Loucy (cell line): ENCODE measurements at regions not wholly inside any gene's neighbourhood (a gene's known extent, or its start where the extent isn't known, plus 50 kb on each side); places are given as distances from the start of the nearest gene placed in this dataset.

Experiments used
- H2AFZ ChIP-seq: fragments of 200-600 bp; sonication (generic); 2 replicates; pipeline ENCODE4 v1.6.0; 2016; ENCODE audit warnings: antibody characterized with exemption, mild to moderate bottlenecking, low read length, moderate library complexity
- H3F3A ChIP-seq: fragments of 200-600 bp; 2 replicates; pipeline ENCODE4 v1.6.0; 2016; ENCODE audit warnings: antibody characterized with exemption, low read depth, mild to moderate bottlenecking
- H3K27me3 ChIP-seq: fragments of 200-600 bp; sonication (generic); 2 replicates; pipeline ENCODE4 v1.6.1; 2014; ENCODE audit warnings: low read length, mild to moderate bottlenecking; ENCODE audit not compliant: insufficient read depth, poor library complexity, severe bottlenecking
- H3K36me3 ChIP-seq: fragments of 200-600 bp; sonication (generic); 2 replicates; pipeline ENCODE4 v1.6.1; 2016; ENCODE audit warnings: low read length; ENCODE audit not compliant: insufficient read depth
- H3K4me1 ChIP-seq: fragments of 200-600 bp; sonication (generic); 2 replicates; pipeline ENCODE4 v1.5.1; 2014; ENCODE audit warnings: low read length, mild to moderate bottlenecking; ENCODE audit not compliant: insufficient read depth, poor library complexity, severe bottlenecking
- H3K4me2 ChIP-seq: fragments of 200-600 bp; sonication (generic); 2 replicates; pipeline ENCODE4 v1.6.0; 2014; ENCODE audit warnings: antibody characterized with exemption, low read length, low read depth, mild to moderate bottlenecking; ENCODE audit not compliant: poor library complexity, severe bottlenecking
- H3K4me3 ChIP-seq: fragments of 200-600 bp; sonication (generic); 2 replicates; pipeline ENCODE4 v1.5.1; 2014; ENCODE audit warnings: low read length, mild to moderate bottlenecking, mixed read lengths; ENCODE audit not compliant: poor library complexity, severe bottlenecking
- H3K79me2 ChIP-seq: fragments of 200-600 bp; sonication (generic); 2 replicates; pipeline ENCODE4 v1.6.1; 2014; ENCODE audit warnings: low read length; ENCODE audit not compliant: insufficient read depth
- H3K9ac ChIP-seq: fragments of 200-600 bp; sonication (generic); 2 replicates; pipeline ENCODE4 v1.6.0; 2014; ENCODE audit warnings: mild to moderate bottlenecking, low read depth, low read length, moderate library complexity; ENCODE audit not compliant: poor library complexity, severe bottlenecking
- H3K9me2 ChIP-seq: fragments of 200-600 bp; sonication (generic); replicated peaks from 2 replicates; pipeline ENCODE4 v1.6.1; 2016; ENCODE audit warnings: low read depth, low read length, mixed read lengths
- H3K9me3 ChIP-seq: fragments of 200-600 bp; sonication (generic); 2 replicates; pipeline ENCODE4 v1.6.1; 2014; ENCODE audit warnings: mild to moderate bottlenecking, antibody characterized with exemption, low read length, low read depth; ENCODE audit not compliant: insufficient read depth
- H4K20me1 ChIP-seq: fragments of 200-600 bp; sonication (generic); 2 replicates; pipeline ENCODE4 v1.6.0; 2014; ENCODE audit warnings: antibody characterized with exemption, low read length, mild to moderate bottlenecking; ENCODE audit not compliant: insufficient read depth, poor library complexity, severe bottlenecking
- CTCF ChIP-seq: fragments of 200-600 bp; sonication (generic); conservative IDR thresholded peaks from 2 replicates; pipeline ENCODE4 v1.5.1; 2014; ENCODE audit warnings: mild to moderate bottlenecking, antibody characterized with exemption, low read length
- EZH2phosphoT487 ChIP-seq: fragments of 200-600 bp; IDR thresholded peaks from 2 replicates; pipeline ENCODE4 v1.6.1; 2018; ENCODE audit warnings: antibody characterized with exemption, mild to moderate bottlenecking, moderate library complexity, borderline replicate concordance

GRCh38 chr13:82867284-82867683 is 1015.0 kb downstream of the SLITRK1 start:
- H3K4me1 ChIP-seq, result no peaks in the 10 kb centered on the region
- TF ChIP-seq CTCF (no peak), EZH2phosphoT487 (no peak)
- H3K9me2 ChIP-seq, result no peaks in the 10 kb centered on the region
- H3F3A ChIP-seq, result no peaks in the 10 kb centered on the region
- no peak overlapping the region for H2AFZ ChIP-seq
- H3K9ac ChIP-seq, result no peak overlapping the region
- H3K9me3 ChIP-seq, result no peaks in the 10 kb centered on the region
- no peaks in the 10 kb centered on the region for H3K79me2 ChIP-seq
- H3K36me3 ChIP-seq, result no peaks in the 10 kb centered on the region
- no peaks in the 10 kb centered on the region for H3K27me3 ChIP-seq
- H3K4me2 ChIP-seq, result no peak overlapping the region
- H4K20me1 ChIP-seq, result no peaks in the 10 kb centered on the region
- H3K4me3 ChIP-seq, result no peak overlapping the region

DNA sequence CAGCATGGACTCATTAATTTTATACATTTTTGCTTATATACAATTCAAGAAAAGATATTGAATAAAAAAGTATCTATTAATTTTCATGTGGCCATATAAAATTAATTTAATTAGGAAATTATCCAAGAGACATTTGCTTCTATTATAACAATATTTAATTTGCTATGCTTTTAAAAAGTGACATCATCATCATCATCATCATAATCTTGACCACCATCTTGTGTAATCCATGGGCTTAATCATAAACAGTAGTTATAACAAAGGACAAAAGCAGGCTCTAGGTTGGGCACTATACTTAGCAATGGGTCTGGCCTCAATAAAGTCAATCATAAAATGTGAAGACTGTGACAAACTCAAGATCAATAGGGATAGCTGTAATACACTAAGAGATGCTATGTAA is 1031.6 kb downstream of the SLITRK1 start:
- Histone ChIP-seq H3K9me2 (no peaks in the 10 kb centered on the region), H3K4me3 (no peak overlapping the region), H3K9me3 (no peaks in the 10 kb centered on the region), H3K4me2 (no peak overlapping the region), H4K20me1 (no peaks in the 10 kb centered on the region), H3F3A (no peaks in the 10 kb centered on the region), H3K4me1 (no peaks in the 10 kb centered on the region), H2AFZ (no peak overlapping the region), H3K27me3 (no peaks in the 10 kb centered on the region), H3K79me2 (no peaks in the 10 kb centered on the region), H3K9ac (no peak overlapping the region), H3K36me3 (no peaks in the 10 kb centered on the region)
- TF ChIP-seq CTCF (no peak), EZH2phosphoT487 (no peak)

DNA sequence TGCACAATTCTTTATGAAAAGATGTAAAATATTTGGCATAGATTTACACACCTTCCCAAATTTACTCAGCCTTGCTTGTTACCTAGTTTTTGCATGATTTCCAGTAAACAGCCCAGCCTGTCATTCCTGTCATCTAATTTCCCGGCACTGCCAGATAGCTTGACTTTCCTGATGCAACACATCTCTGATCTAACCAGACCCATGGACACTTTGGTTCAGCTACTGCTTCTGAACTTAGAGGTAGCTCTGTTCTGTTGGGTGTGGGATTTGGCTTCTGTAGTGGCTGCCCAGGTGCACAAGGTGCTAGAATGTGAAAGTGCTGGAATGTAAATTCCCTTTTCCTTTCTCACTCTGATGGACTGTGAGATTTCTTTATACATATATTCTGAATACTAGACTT is 1033.5 kb downstream of the SLITRK1 start:
- TF ChIP-seq EZH2phosphoT487, result no peak
- TF ChIP-seq CTCF, result no peak

More for the DNA sequence above, 1033.5 kb downstream of the SLITRK1 start:
- no peaks in the 10 kb centered on the region for H3F3A ChIP-seq
- no peaks in the 10 kb centered on the region for H3K27me3 ChIP-seq
- no peaks in the 10 kb centered on the region for H3K79me2 ChIP-seq
- H3K9ac ChIP-seq, result no peak overlapping the region
- no peak overlapping the region for H3K4me2 ChIP-seq
- no peaks in the 10 kb centered on the region for H4K20me1 ChIP-seq
- H3K9me2 ChIP-seq, result no peaks in the 10 kb centered on the region
- no peaks in the 10 kb centered on the region for H3K9me3 ChIP-seq
- H3K36me3 ChIP-seq, result no peaks in the 10 kb centered on the region
- H3K4me1 ChIP-seq, result no peaks in the 10 kb centered on the region
- no peak overlapping the region for H2AFZ ChIP-seq
- H3K4me3 ChIP-seq, result no peak overlapping the region
